Gastrocnemius medialis (tissue), 4 donors: ENCODE measurements at regions not wholly inside any gene's neighbourhood (a gene's known extent, or its start where the extent isn't known, plus 50 kb on each side); places are given as distances from the start of the nearest gene placed in this dataset.

Experiments
- POLR2A ChIP-seq, 2 donors: fragments of 450-650 bp; IDR thresholded peaks; one replicate each; pipeline ENCODE4 v1.6.1; 2017; ENCODE audit warnings: antibody characterized with exemption in 2 of 2, mild to moderate bottlenecking in 2 of 2, moderate library complexity in 2 of 2
- TF ChIP-seq, protein P1 (sequence below), 5 experiments: fragments of 450-650 bp in 3 of 5; fragments of 200-600 bp in 2 of 5; sonication (generic) in 2 of 5; IDR thresholded peaks in 4 of 5; conservative IDR thresholded peaks in 1 of 5; 1 replicate in 4 of 5; 2 replicates in 1 of 5; pipeline ENCODE4 v1.5.1; 2016 to 2019; ENCODE audit warnings: antibody characterized with exemption in 5 of 5, mild to moderate bottlenecking in 3 of 5, moderate library complexity in 3 of 5

DNA sequence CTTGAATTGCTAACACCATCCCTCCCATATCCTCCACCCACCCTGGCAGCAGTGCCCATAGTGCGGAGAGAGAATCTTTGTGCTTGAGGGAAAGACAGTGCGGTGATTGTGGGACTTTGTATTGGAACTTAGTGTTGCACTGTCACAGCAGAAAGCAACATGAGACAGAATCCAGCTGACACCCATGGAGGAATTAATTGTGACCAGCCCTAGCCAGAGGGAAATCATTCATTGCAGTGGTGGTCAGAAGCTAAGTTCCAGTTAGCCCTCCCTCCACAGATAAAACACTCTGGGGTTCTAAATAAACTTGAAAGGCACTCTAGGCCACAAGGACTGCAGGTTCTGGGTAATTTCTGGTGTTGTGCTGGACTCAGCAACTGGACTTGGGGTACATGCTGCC, 1002.6 kb downstream of the TMTC2 start:
- TF ChIP-seq, protein P1, sequence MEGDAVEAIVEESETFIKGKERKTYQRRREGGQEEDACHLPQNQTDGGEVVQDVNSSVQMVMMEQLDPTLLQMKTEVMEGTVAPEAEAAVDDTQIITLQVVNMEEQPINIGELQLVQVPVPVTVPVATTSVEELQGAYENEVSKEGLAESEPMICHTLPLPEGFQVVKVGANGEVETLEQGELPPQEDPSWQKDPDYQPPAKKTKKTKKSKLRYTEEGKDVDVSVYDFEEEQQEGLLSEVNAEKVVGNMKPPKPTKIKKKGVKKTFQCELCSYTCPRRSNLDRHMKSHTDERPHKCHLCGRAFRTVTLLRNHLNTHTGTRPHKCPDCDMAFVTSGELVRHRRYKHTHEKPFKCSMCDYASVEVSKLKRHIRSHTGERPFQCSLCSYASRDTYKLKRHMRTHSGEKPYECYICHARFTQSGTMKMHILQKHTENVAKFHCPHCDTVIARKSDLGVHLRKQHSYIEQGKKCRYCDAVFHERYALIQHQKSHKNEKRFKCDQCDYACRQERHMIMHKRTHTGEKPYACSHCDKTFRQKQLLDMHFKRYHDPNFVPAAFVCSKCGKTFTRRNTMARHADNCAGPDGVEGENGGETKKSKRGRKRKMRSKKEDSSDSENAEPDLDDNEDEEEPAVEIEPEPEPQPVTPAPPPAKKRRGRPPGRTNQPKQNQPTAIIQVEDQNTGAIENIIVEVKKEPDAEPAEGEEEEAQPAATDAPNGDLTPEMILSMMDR (IDR thresholded peaks at IDR 0.05 in 4 of 5, conservative IDR thresholded peaks at IDR 0.05 in 1 of 5): no peak
- no peak for TF ChIP-seq POLR2A (IDR thresholded peaks at IDR 0.05)
